Ovary (tissue), 3 donors: ENCODE measurements at regions not wholly inside any gene's neighbourhood (a gene's known extent, or its start where the extent isn't known, plus 50 kb on each side); places are given as distances from the start of the nearest gene placed in this dataset.

Source experiments
- POLR2A ChIP-seq: fragments of 450-650 bp; IDR thresholded peaks from one replicate; pipeline ENCODE4 v1.6.1; 2017; ENCODE audit warnings: antibody characterized with exemption, mild to moderate bottlenecking, moderate library complexity
- TF ChIP-seq, protein P1 (sequence below), 3 donors: fragments of 450-650 bp in 2 of 3; fragments of 200-600 bp in 1 of 3; IDR thresholded peaks; one replicate each; pipeline versions ENCODE4 v1.5.1 to v1.8.0; 2016 to 2022; ENCODE audit warnings: antibody characterized with exemption in 3 of 3, mild to moderate bottlenecking in 1 of 3
- donor health status: DM: no; HTN: no; CAD: no.

DNA sequence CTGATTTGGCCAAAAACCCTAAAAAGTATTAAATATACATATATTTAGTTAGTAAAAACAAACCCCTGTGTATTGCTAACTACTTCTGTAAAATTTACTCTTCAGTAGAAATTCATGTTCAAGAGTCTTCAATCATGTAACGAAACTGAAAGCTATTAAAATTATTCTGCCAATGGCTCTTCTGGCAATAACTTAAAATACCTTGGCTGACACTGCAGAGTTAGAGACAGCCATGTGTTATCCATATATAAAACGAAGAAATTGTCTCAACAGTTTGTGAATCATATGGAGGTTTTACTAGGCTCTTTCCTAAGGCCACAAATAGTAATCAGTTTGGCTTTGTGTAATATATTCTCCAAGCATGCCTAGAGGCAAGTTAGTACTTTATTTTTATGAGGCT is 357.2 kb downstream of the COL11A1 start:
- TF ChIP-seq, protein P1, sequence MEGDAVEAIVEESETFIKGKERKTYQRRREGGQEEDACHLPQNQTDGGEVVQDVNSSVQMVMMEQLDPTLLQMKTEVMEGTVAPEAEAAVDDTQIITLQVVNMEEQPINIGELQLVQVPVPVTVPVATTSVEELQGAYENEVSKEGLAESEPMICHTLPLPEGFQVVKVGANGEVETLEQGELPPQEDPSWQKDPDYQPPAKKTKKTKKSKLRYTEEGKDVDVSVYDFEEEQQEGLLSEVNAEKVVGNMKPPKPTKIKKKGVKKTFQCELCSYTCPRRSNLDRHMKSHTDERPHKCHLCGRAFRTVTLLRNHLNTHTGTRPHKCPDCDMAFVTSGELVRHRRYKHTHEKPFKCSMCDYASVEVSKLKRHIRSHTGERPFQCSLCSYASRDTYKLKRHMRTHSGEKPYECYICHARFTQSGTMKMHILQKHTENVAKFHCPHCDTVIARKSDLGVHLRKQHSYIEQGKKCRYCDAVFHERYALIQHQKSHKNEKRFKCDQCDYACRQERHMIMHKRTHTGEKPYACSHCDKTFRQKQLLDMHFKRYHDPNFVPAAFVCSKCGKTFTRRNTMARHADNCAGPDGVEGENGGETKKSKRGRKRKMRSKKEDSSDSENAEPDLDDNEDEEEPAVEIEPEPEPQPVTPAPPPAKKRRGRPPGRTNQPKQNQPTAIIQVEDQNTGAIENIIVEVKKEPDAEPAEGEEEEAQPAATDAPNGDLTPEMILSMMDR (IDR thresholded peaks at IDR 0.05), result no peak
- TF ChIP-seq POLR2A, result no peak
